ENCODE measurements at regions not wholly inside any gene's neighbourhood (a gene's known extent, or its start where the extent isn't known, plus 50 kb on each side); places are given as distances from the start of the nearest gene placed in this dataset.

DNA sequence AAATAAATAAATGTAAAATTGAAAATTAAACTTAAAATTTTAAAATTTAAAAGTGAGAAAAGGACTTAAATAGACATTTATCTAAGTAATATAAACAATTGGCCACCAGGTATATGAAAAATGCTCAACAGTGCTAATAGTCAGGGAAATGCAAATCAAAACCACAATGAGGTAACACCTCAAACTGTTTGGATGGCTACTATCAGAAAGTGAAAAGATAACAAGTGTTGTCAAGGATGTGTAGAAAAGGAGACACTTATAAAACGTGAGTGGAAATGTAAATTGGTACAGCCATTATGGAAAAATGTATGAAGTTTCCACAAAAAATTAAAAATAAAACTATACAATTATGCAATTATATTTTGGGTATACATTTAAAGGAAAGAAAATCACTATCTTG lies 752.2 kb downstream of the EFNB2 start:
- TF ChIP-seq, protein P1, sequence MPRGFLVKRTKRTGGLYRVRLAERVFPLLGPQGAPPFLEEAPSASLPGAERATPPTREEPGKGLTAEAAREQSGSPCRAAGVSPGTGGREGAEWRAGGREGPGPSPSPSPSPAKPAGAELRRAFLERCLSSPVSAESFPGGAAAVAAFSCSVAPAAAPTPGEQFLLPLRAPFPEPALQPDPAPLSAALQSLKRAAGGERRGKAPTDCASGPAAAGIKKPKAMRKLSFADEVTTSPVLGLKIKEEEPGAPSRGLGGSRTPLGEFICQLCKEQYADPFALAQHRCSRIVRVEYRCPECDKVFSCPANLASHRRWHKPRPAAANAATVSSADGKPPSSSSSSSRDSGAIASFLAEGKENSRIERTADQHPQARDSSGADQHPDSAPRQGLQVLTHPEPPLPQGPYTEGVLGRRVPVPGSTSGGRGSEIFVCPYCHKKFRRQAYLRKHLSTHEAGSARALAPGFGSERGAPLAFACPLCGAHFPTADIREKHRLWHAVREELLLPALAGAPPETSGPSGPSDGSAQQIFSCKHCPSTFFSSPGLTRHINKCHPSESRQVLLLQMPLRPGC (tag by site-specific recombination; IDR thresholded peaks at IDR 0.05), result no peak
- no peak for TF ChIP-seq ZNF660 (tag by site-specific recombination; IDR thresholded peaks at IDR 0.05)
- TF ChIP-seq, protein P2, sequence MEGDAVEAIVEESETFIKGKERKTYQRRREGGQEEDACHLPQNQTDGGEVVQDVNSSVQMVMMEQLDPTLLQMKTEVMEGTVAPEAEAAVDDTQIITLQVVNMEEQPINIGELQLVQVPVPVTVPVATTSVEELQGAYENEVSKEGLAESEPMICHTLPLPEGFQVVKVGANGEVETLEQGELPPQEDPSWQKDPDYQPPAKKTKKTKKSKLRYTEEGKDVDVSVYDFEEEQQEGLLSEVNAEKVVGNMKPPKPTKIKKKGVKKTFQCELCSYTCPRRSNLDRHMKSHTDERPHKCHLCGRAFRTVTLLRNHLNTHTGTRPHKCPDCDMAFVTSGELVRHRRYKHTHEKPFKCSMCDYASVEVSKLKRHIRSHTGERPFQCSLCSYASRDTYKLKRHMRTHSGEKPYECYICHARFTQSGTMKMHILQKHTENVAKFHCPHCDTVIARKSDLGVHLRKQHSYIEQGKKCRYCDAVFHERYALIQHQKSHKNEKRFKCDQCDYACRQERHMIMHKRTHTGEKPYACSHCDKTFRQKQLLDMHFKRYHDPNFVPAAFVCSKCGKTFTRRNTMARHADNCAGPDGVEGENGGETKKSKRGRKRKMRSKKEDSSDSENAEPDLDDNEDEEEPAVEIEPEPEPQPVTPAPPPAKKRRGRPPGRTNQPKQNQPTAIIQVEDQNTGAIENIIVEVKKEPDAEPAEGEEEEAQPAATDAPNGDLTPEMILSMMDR (tag by site-specific recombination; IDR thresholded peaks at IDR 0.05), result no peak
- TF ChIP-seq, protein P3, sequence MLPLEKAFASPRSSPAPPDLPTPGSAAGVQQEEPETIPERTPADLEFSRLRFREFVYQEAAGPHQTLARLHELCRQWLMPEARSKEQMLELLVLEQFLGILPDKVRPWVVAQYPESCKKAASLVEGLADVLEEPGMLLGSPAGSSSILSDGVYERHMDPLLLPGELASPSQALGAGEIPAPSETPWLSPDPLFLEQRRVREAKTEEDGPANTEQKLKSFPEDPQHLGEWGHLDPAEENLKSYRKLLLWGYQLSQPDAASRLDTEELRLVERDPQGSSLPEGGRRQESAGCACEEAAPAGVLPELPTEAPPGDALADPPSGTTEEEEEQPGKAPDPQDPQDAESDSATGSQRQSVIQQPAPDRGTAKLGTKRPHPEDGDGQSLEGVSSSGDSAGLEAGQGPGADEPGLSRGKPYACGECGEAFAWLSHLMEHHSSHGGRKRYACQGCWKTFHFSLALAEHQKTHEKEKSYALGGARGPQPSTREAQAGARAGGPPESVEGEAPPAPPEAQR (tag by site-specific recombination; IDR thresholded peaks at IDR 0.05), result no peak
- TF ChIP-seq HOXC10 (CRISPR knock-in tag; IDR thresholded peaks at IDR 0.05), result no peak
- TF ChIP-seq, protein P4, sequence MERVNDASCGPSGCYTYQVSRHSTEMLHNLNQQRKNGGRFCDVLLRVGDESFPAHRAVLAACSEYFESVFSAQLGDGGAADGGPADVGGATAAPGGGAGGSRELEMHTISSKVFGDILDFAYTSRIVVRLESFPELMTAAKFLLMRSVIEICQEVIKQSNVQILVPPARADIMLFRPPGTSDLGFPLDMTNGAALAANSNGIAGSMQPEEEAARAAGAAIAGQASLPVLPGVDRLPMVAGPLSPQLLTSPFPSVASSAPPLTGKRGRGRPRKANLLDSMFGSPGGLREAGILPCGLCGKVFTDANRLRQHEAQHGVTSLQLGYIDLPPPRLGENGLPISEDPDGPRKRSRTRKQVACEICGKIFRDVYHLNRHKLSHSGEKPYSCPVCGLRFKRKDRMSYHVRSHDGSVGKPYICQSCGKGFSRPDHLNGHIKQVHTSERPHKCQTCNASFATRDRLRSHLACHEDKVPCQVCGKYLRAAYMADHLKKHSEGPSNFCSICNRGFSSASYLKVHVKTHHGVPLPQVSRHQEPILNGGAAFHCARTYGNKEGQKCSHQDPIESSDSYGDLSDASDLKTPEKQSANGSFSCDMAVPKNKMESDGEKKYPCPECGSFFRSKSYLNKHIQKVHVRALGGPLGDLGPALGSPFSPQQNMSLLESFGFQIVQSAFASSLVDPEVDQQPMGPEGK (tag by site-specific recombination; IDR thresholded peaks at IDR 0.05), result no peak
- no peak for TF ChIP-seq ZNF274 (IDR thresholded peaks at IDR 0.05; ENCODE audit: low read length)
- TF ChIP-seq ZNF274 (tag by site-specific recombination; IDR thresholded peaks at IDR 0.05; ENCODE audit: borderline replicate concordance), result no peak
- no peak for TF ChIP-seq ZNF837 (tag by site-specific recombination; IDR thresholded peaks at IDR 0.05)
- TF ChIP-seq ZNF664 (tag by site-specific recombination; IDR thresholded peaks at IDR 0.05), result no peak
- no peak for TF ChIP-seq ZNF830 (tag by site-specific recombination; IDR thresholded peaks at IDR 0.05; ENCODE audit: low read depth)
- no peak for TF ChIP-seq ZFP41 (tag by site-specific recombination; IDR thresholded peaks at IDR 0.05; ENCODE audit: borderline replicate concordance)
- TF ChIP-seq ZNF670 (tag by site-specific recombination; IDR thresholded peaks at IDR 0.05; ENCODE audit: low read depth), result no peak
- TF ChIP-seq ZBTB1 (tag by site-specific recombination; IDR thresholded peaks at IDR 0.05), result no peak
